ENCODE measurements at regions not wholly inside any gene's neighbourhood (a gene's known extent, or its start where the extent isn't known, plus 50 kb on each side); places are given as distances from the start of the nearest gene placed in this dataset.

- TF ChIP-seq CTCF (IDR thresholded peaks at IDR 0.05; ENCODE audit: insufficient read depth, low read depth, low read length, missing control alignments) = no peak
- no peak overlapping the region for H3K4me3 ChIP-seq (ENCODE audit: low read length)
- peak; percentile 53 for DNase-seq (ENCODE audit: low read depth)
Observed at GRCh38 chr3:29212789-29213433, 68.0 kb upstream of the RBMS3 start.

- TF ChIP-seq CTCF (IDR thresholded peaks at IDR 0.05; ENCODE audit: insufficient read depth, low read depth, low read length, missing control alignments) = no peak
- no peak for DNase-seq (ENCODE audit: low read depth)
- no peak overlapping the region for H3K4me3 ChIP-seq (ENCODE audit: low read length)
Observed at GRCh38 chr3:29214009-29214658, 66.7 kb upstream of the RBMS3 start.

GRCh38 chr3:29215948-29216347 is 64.9 kb upstream of the RBMS3 start:
- no peak for TF ChIP-seq CTCF (IDR thresholded peaks at IDR 0.05; ENCODE audit: insufficient read depth, low read depth, low read length, missing control alignments)
- DNase-seq (ENCODE audit: low read depth) = no peak
- H3K4me3 ChIP-seq (ENCODE audit: low read length) = no peak overlapping the region

- TF ChIP-seq CTCF (IDR thresholded peaks at IDR 0.05; ENCODE audit: insufficient read depth, low read depth, low read length, missing control alignments) = no peak
- DNase-seq (ENCODE audit: low read depth) = no peak
- H3K4me3 ChIP-seq (ENCODE audit: low read length) = no peak overlapping the region
Observed at GRCh38 chr3:29226706-29227105, 54.2 kb upstream of the RBMS3 start.

- H3K4me3 ChIP-seq (ENCODE audit: low read length) = no peak overlapping the region
- no peak for TF ChIP-seq CTCF (IDR thresholded peaks at IDR 0.05; ENCODE audit: insufficient read depth, low read depth, low read length, missing control alignments)
- no peak for DNase-seq (ENCODE audit: low read depth)
Observed at GRCh38 chr3:29227307-29227706, 53.6 kb upstream of the RBMS3 start.

Measured in epithelial cell of esophagus (primary cell).